HG02759 (cell line): ENCODE measurements at regions not wholly inside any gene's neighbourhood (a gene's known extent, or its start where the extent isn't known, plus 50 kb on each side); places are given as distances from the start of the nearest gene placed in this dataset.
A peak's percentile ranks its signal among the peaks of the same experiment; 100 is the strongest.
"Not testable (repeated sequence)": the region's sequence is repeated elsewhere in the genome, so short reads cannot be mapped to it uniquely, and the experiment has no call there.

Experiments used
- ATAC-seq: cut with Tn5 transposase; IDR thresholded peaks from one replicate; pipeline ENCODE4 v1.9.1; 2021; ENCODE audit warnings: mild to moderate bottlenecking, moderate library complexity; ENCODE audit not compliant: unreplicated experiment

DNA sequence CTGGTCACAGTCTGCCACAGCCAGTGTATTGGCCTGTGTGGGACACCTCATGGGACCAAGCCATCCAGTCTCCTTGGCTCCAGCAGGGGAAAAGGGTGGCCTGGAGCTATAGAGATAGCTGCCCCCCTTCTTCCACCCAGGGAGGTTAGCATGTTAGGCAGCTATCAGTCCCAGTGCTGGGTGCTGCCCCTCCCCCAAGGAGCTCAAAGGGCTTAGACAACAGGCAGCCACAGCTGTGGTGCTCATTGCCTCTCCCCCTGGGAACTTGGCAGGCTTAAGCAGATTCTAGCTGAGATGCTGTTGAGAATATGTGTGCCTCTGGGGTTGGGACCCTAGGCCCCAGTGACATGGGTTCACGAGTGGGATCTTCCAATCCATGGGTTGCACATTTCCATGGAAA is 226.0 kb upstream of the PTGER4 start:
- no peak for ATAC-seq

DNA sequence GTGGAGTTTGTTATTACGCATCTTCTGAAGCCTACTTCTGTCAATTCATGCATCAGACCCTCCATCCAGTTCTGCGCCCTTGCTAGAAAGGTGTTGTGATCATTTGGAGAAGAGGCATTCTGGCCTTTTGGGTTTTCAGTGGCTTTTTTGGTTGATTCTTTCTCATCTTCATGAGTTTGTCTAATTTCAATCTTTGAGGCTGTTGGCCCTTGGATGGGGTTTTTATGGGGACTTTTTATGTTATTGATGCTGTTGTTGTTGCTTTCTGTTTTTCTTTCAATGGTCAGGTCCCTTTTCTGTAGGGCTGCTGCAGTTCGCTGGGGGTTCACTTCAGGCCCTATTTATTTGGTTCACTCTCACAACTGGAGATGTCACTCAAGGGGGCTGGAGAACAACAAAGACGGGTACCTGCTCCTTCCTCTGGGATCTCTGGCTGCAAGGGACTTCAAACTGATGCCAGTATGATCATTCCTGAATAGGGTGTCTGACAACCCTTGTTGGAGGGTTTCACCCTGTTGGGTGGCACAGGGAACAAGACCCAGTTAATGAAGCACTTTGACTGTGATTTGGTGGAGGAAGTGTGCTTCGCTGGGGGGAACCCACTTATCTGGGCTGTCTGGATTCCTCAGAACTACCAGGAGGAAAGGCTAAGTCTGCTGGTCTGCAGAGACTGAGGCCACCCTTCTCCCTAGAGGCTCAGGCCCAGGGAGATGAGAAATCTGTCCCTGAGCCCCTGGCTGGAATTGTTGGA is 226.7 kb upstream of the PTGER4 start:
- ATAC-seq: no peak

DNA sequence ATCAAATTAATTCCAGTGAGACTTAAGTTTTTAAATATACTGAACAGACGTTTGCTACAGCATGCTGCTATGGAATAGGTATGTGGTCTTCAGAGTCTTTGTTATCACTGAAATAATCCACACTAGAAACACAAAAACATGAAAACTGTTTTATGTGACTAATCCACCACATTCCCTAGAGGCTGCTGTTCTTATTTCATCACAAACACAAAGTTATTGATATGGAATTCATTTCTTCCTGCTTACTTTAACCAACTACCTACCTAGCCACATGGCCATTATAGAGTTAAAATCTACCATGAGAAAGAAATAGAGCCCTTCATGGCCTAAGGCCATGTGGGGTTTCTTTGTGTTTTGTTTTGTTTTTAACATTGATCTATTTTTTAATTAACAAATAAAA is 232.3 kb upstream of the PTGER4 start:
- ATAC-seq: no peak

DNA sequence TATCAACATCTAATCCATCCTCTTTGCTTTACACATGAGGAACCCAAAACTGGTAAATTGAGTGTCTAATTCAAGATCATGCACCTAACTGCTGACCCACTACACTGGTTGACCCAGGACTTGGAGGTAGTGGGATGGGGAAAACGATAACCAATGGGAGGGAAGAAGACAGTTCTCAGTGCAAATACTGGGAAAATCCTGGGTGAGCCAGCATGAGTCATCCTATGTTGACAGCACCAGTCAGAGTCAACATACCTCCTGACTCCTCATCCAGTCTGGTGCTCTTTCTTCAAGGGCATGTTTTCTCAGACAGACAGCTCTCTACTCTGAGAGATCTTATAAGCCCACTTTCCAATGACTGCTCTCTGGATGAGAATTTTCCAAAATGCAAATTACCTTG is 232.8 kb upstream of the PTGER4 start:
- no peak for ATAC-seq

DNA sequence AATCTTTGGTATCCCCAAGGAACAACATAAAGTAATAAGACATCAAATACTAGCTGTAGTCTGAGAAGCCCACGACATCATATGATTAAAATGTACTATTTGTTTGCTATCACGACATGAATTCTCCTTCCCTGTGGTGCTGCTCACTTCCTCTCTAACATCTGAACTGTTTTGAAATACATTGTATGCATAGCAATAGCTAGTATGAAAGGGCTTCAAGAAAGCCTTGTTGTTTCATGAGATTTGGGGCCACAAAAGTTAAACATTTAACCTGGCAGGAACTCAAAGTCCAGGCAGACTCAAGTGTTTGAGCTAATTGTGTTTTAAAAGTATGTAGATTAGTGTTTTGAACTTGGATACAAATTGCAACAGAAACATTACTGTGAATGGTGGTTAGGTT is 237.4 kb upstream of the PTGER4 start:
- ATAC-seq: peak; percentile 42

DNA sequence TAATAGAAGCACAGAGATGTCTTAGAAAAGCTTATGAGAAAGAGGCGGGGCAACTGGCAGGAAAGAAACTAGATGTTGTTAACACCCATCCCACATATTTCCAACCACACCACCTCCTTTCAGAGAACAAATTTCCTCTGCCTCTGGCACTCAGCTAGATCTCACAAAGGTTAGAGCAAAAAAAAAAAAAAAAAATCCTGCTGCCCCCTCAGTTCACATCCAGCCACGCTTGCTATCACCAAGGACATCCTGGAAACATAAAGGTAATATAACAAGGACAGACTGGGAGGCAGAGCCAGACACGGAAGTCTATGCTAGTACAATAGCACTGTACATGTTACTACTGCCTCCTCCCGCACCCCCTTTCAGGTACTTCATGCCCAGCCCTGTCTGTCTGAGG is 238.0 kb upstream of the PTGER4 start:
- ATAC-seq: peak; percentile 37

DNA sequence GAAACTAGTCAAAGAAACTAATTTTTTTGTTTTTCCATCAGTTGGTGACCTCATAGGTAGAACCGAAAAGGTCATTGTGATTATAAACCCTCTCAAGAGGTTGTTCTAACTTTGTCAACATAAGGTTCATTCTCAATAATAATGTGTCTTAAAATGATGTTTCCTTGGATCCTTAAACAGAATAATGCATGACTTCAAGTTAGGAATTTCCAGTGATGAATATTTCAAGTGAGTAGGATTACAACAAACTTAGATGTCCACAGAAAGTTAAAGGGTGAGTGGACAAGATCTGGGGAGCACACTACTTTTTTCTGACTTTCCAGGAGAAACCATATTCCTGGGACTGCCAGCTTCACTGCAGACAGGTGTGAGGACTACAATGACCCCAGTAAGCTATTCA is 239.0 kb upstream of the PTGER4 start:
- ATAC-seq: no peak

DNA sequence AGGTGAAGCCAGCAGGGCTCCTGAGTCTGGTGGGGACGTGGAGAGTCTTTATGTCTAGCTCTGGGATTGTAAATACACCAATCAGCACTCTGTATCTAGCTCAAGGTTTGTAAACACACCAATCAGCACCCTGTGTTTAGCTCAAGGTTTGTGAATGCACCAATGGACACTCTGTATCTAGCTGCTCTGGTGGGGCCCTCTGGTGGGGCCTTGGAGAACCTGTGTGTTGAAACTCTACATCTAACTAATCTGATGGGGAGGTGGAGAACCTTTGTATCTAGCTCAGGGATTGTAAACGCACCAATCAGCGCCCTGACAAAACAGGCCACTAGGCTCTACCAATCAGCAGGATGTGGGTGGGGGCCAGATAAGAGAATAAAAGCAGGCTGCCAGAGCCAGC is 240.6 kb upstream of the PTGER4 start:
- not testable (repeated sequence) for ATAC-seq

DNA sequence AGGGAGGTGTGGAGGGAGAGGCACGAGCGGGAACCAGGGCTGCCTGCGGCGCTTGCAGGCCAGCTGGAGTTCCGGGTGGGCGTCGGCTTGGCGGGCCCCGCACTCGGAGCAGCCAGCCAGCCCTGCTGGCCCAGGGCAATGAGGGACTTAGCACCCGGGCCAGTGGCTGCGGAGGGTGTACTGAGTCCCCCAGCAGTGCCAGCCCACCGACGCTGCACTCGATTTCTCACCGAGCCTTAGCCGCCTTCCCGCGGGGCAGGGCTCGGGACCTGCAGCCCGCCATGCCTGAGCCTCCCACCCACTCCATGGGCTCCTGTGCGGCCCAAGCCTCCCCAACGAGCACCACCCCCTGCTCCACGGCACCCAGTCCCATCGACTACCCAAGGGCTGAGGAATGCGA is 241.1 kb upstream of the PTGER4 start:
- not testable (repeated sequence) for ATAC-seq

DNA sequence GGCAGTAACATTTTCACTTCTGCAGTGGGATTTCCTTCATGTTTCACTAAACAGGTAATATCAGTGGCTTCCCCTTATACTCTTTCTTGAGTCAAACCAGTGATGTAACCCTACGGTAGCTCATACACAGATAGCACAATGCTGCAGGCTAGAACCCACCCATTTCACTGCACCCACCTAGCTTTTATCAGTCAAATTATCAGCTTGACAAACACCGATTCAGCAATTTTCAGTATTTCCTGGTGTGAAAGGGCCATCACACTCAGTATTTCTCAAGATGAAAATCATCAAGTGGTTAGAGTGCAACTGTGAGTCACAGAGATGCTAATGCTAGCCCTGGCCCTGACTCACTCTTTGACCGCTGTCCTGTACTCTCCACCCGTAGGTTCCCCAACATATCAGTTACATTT is 242.3 kb upstream of the PTGER4 start:
- peak; percentile 48 for ATAC-seq

DNA sequence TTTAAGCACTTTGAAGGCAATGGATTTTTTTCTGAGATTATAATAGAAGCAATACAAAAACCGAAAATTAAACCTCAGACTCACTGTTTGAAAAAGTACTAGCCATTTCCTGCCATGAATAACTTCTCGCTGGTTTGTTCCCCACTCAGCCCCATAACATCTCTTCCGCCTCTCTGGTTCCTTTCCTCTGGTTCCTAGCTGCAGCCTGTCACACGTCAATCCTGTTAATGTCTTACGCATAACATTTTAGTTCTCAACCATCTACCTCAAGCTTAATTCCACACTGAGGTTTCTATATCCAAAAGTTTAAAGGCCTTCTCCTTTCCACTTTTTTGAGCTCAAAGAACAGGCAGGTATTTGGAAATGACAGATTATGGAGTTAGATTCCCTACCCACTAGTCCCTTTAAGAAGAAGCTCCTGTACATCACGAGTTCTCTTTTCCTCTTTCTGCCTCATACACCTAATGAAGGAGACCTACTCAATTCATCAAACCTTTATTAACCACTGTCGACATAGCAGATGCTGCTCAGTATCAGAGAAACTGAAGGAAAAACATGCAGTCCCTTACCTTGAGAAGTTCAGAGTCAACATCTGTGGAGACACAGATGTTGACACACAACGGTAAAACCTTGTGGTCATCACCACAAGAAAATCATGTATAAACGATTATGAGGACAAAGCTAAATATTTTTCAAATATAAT is 243.0 kb upstream of the PTGER4 start:
- peak; percentile 63 for ATAC-seq

DNA sequence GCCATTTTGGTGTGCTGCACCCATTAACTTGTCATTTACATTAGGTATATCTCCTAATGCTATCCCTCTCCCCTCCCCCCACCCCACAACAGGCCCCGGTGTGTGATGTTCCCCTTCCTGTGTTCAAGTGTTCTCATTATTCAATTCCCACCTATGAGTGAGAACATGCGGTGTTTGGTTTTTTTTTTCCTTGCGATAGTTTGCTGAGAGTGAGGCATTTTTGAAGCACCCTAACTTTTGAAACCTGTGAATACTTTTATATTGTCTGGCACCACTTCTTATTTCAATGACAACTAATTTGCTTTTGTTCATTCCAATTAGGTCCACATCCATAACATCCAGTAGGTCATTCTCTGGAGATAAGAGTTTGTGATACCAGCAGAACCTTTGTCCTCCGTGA is 244.0 kb upstream of the PTGER4 start:
- not testable (repeated sequence) for ATAC-seq

DNA sequence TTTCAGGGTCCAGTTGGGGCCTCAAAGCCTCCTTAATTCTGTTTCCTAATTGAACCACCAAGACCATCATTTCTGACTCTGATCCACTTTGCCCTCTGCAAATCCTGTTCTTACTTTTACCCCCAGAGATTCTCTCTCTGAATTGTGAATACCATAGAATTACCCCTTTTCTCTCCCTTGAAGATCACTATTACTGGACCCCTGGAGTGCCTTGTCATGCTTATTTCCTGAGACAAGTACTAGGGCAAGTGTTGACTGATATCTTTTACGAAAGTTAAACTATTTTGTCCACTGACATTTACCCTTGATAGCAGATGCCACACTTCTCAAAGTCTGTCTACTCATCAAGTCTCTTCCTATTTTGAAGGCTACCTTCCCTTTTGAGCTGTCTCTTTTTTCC is 246.9 kb upstream of the PTGER4 start:
- no peak for ATAC-seq

DNA sequence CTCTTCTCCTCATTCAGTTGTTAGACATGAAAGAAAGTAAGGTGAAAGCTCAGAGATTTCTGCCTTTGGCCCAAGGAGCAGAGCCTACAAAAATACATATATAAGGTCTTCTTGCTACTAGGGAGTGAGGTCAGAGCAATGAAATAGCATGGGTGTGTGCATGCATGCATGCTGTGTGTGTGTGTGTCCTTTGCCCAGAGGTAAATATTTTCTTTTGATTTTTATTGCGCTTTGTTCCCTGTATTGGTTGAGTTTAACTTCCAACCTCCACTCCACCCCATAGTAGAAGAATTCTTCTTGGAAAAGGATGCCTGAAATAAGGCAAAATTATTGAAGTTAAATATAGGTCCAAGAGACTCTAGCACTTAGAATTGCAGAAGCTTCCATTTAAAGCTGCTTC is 248.0 kb upstream of the PTGER4 start:
- ATAC-seq: no peak

DNA sequence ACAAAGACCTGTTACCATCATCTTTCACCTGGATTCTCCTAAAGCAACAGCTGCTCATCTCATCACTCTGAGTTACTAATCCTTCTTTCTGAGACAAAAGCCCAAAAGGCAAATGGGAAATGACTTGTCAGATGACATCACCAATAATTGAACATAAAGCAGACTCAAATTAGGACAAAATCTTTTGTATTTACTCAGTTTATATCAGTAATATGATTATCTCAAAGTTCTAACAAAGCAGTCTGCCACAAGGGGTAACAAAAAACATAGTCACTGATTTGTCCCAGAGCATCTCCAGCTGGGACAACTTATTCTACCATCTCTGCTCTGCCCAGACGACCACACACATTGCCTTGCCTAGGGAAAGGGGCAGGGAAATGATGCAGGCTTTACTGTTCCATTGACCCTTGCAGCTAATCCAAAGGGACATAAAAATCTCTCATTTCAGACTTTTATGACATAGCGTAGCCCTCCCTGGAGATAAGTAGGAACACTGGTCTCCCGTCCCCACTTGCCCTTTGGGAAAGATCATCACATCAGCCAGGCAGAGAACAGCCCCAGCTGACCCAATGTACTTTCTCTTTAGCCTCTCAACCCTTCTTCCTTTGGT is 249.5 kb upstream of the PTGER4 start:
- ATAC-seq: no peak

DNA sequence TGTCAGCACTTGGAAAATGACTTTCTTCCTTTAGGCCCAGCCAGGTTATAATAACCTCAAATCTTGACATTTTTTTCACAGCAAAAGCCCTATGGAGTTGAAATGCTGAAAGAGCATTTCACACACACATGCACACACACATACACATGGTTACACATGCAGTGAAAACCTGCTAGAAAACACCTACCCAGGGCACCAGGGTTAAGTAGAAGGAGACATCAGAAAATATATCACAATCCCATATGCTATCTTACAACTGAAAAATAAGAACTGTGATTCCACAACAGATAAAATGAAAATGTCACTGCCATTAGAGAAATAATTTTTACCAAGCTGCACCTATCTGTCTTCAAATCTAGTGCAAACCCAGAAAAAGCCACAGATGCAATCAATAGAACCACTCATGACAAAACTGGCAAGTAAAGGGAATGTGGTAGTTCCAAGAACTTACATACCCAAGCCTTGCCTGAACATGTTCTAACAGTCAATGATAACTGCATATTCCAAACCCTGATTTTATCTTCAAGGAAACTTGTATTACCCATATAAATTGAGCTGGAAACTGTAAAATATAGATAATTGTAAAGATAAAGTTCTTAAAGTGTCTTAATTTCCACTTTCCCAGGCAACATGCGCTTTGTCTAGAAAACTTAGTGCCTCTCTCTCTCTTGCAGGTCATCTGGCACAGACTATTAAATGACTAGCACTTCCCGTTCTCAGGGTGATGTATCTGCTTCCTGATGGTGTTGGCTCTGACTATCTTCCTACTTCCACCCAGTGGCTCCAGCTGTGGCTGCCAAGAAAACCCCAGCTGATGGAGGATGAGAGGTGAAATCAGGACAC is 250.2 kb upstream of the PTGER4 start:
- ATAC-seq: peak; percentile 40

DNA sequence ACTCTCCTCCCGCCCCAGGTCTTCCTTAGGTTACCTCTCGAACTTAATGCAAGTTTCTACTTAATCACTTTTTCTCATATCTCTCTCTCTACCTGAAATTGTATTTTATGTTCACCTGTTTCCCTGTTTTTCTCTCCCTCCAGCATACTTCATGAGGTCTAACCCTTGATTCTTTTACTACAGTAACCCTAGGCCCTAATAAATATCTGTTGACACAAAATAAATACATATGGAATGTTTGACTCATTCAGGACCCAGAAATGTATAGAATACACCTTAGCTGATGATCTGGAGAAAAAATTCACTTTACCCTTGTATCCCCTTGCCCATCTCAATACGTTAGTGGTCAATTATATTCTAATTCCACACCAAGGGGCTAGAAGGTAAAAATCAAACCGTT is 250.9 kb upstream of the PTGER4 start:
- ATAC-seq: no peak

DNA sequence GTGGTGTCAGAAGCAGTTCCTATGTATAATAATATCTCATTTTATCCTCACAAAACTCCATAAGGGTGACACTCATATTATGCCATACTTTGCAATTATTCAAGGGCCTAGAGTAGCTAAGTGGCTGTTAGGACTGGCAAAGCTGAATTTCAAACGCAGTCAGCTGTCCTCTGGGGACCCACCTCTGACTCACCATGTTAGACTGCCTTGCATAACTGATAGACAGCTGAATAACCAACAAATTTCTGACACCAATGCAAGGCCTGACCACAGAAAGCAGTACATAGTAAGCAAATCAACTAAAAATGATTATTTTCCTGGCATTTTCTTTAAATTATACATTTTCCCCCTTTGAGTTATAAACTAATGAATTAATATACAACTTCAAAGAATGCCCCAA is 251.6 kb upstream of the PTGER4 start:
- ATAC-seq: peak; percentile 77

DNA sequence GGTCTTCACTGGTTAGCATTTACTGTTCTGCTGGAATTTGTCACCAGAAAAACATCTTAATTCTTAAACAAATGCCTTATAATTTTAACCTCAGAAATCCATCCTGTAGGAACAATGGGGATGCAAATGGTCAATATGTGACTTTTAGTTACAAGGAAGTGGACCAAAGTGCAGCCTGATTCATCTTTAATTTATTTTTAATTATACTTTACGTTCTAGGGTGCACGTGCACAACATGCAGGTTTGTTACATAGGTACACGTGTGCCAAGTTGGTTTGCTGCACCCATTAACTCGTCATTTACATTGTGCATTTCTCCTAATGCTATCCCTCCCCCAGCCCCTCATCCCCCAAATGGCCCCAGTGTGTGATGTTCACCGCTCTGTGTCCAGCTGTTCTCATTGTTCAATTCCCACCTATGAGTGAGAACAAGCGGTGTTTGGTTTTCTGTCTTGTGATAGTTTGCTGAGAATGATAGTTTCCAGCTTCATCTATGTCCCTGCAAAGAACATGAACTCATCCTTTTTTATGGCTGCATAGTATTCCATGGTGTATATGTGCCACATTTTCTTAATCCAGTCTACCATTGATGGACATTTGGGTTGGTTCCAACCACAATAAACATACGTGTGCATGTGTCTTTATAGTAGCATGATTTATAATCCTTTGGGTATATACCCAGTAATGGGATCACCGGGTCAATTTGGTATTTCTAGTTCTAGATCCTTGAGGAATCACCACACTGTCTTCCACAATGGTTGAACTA is 262.5 kb upstream of the PTGER4 start:
- not testable (repeated sequence) for ATAC-seq

DNA sequence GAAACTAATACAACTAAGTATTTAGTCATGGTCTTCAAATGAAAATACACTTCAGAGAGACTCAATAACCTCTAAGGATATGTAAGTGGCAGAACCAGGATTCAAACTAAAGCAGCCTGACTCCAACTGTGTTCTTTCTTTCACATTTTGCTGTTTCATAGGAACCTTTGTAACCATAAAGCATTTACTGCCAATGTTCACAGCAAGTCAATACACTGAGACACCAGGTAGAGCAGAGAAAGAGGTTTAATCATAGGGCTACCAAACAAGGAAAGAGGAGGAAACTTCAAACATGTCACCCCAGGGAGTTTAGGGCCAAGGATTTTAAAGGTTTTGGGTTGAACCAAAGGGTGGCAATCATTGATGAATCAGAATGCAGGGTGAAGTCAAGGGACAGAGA is 263.1 kb upstream of the PTGER4 start:
- no peak for ATAC-seq

DNA sequence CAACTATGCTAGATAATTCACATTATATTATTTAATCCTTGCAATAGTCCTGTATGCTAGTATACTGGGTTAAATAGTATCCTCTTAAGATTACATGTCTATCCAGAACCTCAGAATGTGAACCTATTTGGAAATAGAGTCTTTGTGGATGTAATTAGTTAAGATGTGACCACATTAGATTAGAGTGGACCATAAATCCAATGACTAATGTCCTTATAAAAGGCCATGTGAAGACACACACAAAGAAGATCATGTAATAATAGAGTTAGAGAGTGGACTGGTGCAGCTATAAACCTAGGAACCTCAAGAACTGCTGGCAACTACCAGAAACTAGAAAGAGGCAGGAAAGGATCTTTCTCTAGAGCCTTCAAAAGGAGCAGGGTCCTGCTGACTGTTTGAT is 263.6 kb upstream of the PTGER4 start:
- no peak for ATAC-seq
